ENCODE measurements at regions not wholly inside any gene's neighbourhood (a gene's known extent, or its start where the extent isn't known, plus 50 kb on each side); places are given as distances from the start of the nearest gene placed in this dataset.
"Not testable (repeated sequence)": the region's sequence is repeated elsewhere in the genome, so short reads cannot be mapped to it uniquely, and the experiment has no call there.

DNA sequence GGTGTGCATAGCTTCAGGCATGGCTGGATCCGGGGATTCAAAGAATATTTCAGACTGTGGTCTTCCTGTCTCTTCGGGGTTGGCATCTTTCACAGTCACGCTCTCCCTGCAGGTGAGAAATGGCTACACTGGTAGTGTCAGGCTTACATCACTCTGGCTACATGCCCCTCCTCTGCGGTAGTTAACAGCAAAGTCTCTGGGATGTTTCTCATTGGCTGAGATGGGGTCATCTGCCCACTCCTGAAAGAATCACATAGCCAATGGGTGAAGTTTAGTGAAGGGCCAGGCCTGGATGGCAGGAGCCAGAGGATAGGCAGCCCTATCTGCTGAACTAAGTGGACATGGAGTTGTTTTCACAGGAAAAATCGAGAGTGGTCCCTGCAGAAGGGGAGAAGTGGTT is 356.5 kb downstream of the MATN1 start:
- DNase-seq (ENCODE audit: extremely low spot score): no peak
- POLR2A ChIA-PET: no interaction called here
- CTCF ChIA-PET: no interaction called here
- TF ChIP-seq, protein P1, sequence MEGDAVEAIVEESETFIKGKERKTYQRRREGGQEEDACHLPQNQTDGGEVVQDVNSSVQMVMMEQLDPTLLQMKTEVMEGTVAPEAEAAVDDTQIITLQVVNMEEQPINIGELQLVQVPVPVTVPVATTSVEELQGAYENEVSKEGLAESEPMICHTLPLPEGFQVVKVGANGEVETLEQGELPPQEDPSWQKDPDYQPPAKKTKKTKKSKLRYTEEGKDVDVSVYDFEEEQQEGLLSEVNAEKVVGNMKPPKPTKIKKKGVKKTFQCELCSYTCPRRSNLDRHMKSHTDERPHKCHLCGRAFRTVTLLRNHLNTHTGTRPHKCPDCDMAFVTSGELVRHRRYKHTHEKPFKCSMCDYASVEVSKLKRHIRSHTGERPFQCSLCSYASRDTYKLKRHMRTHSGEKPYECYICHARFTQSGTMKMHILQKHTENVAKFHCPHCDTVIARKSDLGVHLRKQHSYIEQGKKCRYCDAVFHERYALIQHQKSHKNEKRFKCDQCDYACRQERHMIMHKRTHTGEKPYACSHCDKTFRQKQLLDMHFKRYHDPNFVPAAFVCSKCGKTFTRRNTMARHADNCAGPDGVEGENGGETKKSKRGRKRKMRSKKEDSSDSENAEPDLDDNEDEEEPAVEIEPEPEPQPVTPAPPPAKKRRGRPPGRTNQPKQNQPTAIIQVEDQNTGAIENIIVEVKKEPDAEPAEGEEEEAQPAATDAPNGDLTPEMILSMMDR (IDR thresholded peaks at IDR 0.05; ENCODE audit: control extremely low read depth, extremely low read depth, low read depth, missing control alignments): no peak

DNA sequence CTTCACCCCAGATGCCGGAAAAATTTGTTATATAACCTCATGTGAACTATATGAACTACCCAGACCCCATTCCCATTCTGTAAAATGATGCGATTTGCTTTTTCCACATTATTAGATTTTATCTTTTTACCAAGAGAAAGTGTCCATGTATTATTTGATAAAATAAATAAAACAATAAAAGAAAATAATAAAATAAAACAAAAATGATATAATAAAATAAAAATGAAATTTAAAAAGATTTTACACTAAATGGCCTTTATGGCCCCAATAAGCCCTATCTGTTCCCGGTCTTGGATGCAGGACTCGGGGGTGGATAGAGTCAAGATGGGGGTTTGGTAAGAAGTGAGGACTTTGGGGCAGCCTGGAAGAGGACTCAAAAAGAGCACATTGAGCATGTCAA is 357.2 kb downstream of the MATN1 start:
- TF ChIP-seq, protein P1 (IDR thresholded peaks at IDR 0.05; ENCODE audit: control extremely low read depth, extremely low read depth, low read depth, missing control alignments): no peak
- no peak for DNase-seq (ENCODE audit: extremely low spot score)
- POLR2A ChIA-PET: no interaction called here
- CTCF ChIA-PET: interaction anchor here (1.2 kb wide), 1 partner anchor 14 kb away, joined by 5 read pairs; no protein-coding TSS in a partner anchor

DNA sequence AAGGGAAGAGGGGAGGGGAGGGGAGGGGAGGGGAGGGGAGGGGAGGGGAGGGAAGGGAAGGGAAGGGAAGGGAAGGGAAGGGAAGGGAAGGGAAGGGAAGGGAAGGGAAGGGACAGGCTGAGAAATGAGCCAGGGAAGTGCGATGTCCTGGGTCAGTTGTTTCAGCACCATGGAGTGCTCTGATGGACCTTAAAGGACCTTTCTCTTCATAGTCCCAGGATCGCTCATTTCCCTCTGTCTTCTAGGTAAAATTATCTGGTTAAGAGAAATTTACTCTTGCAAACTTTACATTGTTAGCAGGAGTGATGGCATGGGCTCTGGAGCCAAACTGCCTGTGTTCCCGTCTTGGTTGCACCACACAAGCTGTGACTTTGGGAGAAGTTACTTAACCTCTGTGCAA is 357.8 kb downstream of the MATN1 start:
- TF ChIP-seq, protein P1 (IDR thresholded peaks at IDR 0.05; ENCODE audit: control extremely low read depth, extremely low read depth, low read depth, missing control alignments): no peak
- CTCF ChIA-PET: interaction anchor here (1.2 to 1.7 kb wide), 2 partner anchors 11 to 15 kb away, joined by 5 read pairs; no protein-coding TSS in a partner anchor
- POLR2A ChIA-PET: no interaction called here
- DNase-seq (ENCODE audit: extremely low spot score): no peak

DNA sequence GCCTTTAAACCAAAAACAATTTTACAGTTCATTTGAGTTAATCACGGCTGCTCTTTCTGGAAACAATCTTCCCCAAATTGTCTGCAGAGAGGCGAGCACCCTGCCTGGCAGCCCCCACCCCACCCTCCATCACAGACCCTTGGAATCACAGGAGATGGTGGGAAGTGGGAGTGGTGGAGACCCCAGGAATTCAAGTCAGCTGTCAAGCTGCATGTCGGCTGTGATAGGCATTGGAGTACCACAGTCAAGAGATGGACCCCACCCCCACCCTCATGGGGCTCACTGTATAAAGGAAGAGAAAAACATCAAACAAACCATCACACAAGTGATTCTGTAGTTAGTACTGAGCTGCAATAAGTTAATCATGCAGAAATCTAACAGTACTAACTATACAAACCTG is 360.4 kb downstream of the MATN1 start:
- TF ChIP-seq, protein P1 (IDR thresholded peaks at IDR 0.05; ENCODE audit: control extremely low read depth, extremely low read depth, low read depth, missing control alignments): no peak
- ChIA-PET POLR2A (no interaction called here), CTCF (interaction anchor here (1.4 to 1.7 kb wide), 3 partner anchors 15 to 18 kb away, joined by 4 to 11 read pairs (median 4); no protein-coding TSS in a partner anchor)
- no peak for DNase-seq (ENCODE audit: extremely low spot score)

DNA sequence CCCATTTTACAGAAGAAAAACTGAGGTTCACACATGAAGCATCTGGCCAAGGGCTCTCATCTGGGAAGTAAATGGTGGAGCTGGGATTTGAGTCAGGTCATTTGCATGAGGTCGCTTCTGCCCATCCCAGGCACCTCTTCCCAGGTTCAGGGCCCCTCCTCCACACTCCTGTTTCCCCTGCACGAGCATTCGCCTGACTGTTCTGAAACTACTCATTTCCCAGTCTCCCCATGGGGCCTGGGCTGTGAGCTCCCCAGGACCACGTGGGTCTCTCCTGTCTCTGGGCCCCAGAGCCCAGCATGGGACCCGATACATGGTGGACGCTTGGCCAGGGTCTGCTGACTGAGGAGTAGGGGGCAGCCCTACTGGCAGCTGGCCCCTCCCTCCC is 360.8 kb downstream of the MATN1 start:
- CTCF ChIA-PET: interaction anchor here (1.4 to 1.5 kb wide), 2 partner anchors 15 to 18 kb away, joined by 4 read pairs; no protein-coding TSS in a partner anchor
- TF ChIP-seq, protein P1 (IDR thresholded peaks at IDR 0.05; ENCODE audit: control extremely low read depth, extremely low read depth, low read depth, missing control alignments): no peak
- POLR2A ChIA-PET: no interaction called here
- DNase-seq (ENCODE audit: extremely low spot score): no peak

DNA sequence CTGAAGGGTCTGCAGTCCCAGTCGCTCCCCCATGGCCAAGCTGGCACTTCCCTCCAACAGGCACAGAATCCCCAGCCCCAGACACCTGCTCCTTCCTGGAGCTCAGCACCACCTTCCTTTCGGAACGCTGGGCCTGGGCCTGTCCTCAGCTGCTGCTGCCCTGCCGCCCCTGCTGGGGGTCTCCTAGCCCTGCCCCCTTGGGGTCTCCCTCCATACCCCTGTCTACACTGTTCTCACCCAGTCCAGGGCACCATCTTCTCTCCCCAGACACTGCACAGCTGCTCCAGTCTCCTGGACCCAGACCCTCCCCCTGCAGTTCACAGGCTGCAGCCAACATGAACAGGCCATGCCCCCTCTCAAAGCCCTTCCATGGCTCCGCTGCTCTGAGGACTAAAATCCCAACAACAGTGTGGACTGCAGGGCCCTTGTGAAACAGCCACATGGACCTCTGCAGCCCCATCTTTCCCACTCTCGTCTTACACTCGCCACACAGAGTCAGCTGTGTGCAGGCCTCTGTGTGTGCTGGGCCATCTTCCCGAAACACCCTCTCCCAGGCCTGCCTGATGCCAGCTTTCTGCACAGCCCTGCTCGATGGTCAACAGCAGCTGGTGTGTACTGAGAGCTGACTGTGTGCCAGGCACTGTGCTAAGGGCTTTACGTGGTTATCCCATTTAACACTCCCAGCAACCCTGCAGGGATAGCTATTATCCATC is 361.3 kb downstream of the MATN1 start:
- DNase-seq (ENCODE audit: extremely low spot score); POLR2A ChIA-PET: not testable (repeated sequence)
- CTCF ChIA-PET: interaction anchor here (1.5 kb wide), 1 partner anchor 19 kb away, joined by 4 read pairs; no protein-coding TSS in a partner anchor

DNA sequence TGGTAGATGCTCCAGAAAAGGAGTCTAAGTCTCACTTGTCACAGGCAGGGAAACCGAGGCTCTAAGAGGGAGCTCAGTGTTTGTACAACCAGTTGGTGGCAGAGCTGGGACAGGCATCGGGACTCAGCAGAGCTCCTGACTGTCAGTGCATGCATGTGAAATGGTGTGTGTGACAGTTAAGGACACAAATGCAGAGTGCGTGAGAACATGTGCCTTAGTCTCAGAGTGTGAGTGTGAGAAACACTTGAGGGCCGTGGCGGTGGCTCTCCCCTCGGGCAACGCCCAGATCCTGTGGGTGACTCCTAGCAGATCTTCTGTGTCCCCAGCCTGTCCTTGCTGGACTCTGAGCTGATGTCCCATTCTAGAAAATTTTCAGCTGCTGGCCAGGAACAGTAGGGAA is 362.6 kb downstream of the MATN1 start:
- POLR2A ChIA-PET: no interaction called here
- CTCF ChIA-PET: interaction anchor here (0.9 to 1.1 kb wide), 2 partner anchors 20 to 29 kb away, joined by 3 to 5 read pairs; no protein-coding TSS in a partner anchor
- TF ChIP-seq, protein P1 (IDR thresholded peaks at IDR 0.05; ENCODE audit: control extremely low read depth, extremely low read depth, low read depth, missing control alignments): no peak
- no peak for DNase-seq (ENCODE audit: extremely low spot score)

Data from GM10248 (cell line).